HEK293 (cell line): ENCODE measurements at regions not wholly inside any gene's neighbourhood (a gene's known extent, or its start where the extent isn't known, plus 50 kb on each side); places are given as distances from the start of the nearest gene placed in this dataset.

ENCODE experiments used
- BCL11A ChIP-seq: fragments of 450-650 bp; formaldehyde crosslinking; IDR thresholded peaks from 2 replicates; pipeline ENCODE4 v1.5.1; 2016; ENCODE audit warnings: low read depth, missing biosample characterization, missing genetic modification characterization
- KLF16 ChIP-seq: fragments of 450-650 bp; formaldehyde crosslinking; IDR thresholded peaks from 2 replicates; pipeline ENCODE4 v1.5.1; 2017; ENCODE audit warnings: missing biosample characterization, missing genetic modification characterization
- KLF7 ChIP-seq: fragments of 450-650 bp; formaldehyde crosslinking; IDR thresholded peaks from 2 replicates; pipeline ENCODE4 v1.5.1; 2016; ENCODE audit warnings: missing biosample characterization, missing genetic modification characterization, borderline replicate concordance
- RBAK ChIP-seq: fragments of 450-650 bp; formaldehyde crosslinking; IDR thresholded peaks from 2 replicates; pipeline ENCODE4 v1.5.1; 2016; ENCODE audit warnings: missing biosample characterization, missing genetic modification characterization
- ZNF416 ChIP-seq: fragments of 450-650 bp; formaldehyde crosslinking; IDR thresholded peaks from 2 replicates; pipeline ENCODE4 v1.5.1; 2016; ENCODE audit warnings: missing biosample characterization, missing genetic modification characterization
- TF ChIP-seq, protein P1 (sequence below): fragments of 450-650 bp; formaldehyde crosslinking; IDR thresholded peaks from 2 replicates; pipeline ENCODE4 v1.5.1; 2016; ENCODE audit warnings: missing biosample characterization, missing genetic modification characterization
- TF ChIP-seq, protein P2 (sequence below): fragments of 450-650 bp; formaldehyde crosslinking; IDR thresholded peaks from 2 replicates; pipeline ENCODE4 v1.5.1; 2016; ENCODE audit warnings: missing biosample characterization, missing genetic modification characterization

DNA sequence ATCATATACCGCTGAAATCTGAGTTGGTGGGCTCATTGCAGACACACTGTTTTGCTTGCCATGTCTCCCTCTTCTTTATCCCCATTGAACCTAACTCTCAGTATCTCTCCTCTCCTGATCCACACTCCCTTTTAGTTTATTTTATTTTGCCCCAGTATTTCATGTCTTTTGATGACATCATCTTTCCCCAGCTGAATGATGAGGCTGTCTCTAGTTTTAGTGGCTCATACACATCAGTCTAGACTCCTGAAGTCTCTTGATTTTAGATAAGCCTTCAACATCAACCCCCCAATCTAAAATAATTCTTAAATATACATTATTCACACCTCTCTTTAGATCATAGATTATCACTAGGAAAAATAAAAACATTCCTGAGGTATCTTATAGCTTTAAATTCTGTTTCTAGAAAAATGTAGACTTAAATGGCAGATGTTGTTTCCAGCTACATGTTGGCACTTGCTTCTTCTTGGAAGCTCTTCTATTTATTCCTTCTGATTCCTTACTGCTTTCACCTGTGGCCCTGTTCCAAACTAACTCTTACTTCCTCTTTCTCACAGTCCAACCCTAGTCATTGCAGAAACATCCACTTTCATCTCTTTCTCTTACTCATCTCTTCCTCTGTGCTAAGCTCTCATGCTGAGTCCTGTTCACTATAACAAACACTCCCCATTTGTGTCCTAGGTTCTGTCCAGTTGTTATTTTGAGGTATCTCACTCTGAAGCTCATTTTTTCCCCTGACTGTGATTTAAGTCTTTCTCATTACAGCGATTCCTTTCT lies 191.9 kb upstream of the SLC35B3 start:
- TF ChIP-seq, protein P1, sequence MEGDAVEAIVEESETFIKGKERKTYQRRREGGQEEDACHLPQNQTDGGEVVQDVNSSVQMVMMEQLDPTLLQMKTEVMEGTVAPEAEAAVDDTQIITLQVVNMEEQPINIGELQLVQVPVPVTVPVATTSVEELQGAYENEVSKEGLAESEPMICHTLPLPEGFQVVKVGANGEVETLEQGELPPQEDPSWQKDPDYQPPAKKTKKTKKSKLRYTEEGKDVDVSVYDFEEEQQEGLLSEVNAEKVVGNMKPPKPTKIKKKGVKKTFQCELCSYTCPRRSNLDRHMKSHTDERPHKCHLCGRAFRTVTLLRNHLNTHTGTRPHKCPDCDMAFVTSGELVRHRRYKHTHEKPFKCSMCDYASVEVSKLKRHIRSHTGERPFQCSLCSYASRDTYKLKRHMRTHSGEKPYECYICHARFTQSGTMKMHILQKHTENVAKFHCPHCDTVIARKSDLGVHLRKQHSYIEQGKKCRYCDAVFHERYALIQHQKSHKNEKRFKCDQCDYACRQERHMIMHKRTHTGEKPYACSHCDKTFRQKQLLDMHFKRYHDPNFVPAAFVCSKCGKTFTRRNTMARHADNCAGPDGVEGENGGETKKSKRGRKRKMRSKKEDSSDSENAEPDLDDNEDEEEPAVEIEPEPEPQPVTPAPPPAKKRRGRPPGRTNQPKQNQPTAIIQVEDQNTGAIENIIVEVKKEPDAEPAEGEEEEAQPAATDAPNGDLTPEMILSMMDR: no peak
- TF ChIP-seq KLF7 (tag by site-specific recombination): no peak
- no peak for TF ChIP-seq KLF16 (tag by site-specific recombination)
- TF ChIP-seq ZNF416: no peak
- TF ChIP-seq, protein P2, sequence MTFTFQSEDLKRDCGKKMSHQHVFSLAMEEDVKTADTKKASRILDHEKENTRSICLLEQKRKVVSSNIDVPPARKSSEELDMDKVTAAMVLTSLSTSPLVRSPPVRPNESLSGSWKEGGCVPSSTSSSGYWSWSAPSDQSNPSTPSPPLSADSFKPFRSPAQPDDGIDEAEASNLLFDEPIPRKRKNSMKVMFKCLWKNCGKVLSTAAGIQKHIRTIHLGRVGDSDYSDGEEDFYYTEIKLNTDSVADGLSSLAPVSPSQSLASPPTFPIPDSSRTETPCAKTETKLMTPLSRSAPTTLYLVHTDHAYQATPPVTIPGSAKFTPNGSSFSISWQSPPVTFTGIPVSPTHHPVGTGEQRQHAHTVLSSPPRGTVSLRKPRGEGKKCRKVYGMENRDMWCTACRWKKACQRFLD (tag by site-specific recombination): no peak
- no peak for TF ChIP-seq RBAK (tag by site-specific recombination)
- TF ChIP-seq BCL11A (tag by site-specific recombination): no peak
